HG03064 (cell line): ENCODE measurements at regions not wholly inside any gene's neighbourhood (a gene's known extent, or its start where the extent isn't known, plus 50 kb on each side); places are given as distances from the start of the nearest gene placed in this dataset.

Source experiments
- ATAC-seq: cut with Tn5 transposase; IDR thresholded peaks from one replicate; pipeline ENCODE4 v1.9.1; 2021; ENCODE audit warnings: low read depth; ENCODE audit not compliant: unreplicated experiment

- peak; percentile 99 for ATAC-seq
These were observed 229.7 kb upstream of the TBL1XR1 start for GRCh38 chr3:177426878-177427495.

DNA sequence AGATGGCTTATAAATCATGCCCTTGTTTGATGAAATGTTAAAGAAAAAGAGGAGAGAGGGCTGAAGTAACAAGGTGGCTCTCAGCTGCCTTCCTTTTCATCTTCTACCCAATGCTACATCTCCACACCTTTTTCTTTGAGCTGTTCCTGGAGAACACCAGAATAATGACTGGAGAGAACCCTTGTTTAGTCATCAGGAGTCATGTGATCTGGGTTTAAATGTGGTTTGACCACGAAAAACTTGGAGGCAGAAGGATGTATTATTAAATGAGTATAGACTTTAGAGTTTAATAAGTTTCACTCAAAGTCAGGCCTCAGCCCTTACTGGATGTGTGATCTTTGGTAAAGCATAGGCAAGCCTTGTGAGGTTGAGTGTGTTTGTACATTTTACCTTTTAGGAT is 230.3 kb upstream of the TBL1XR1 start:
- no peak for ATAC-seq

DNA sequence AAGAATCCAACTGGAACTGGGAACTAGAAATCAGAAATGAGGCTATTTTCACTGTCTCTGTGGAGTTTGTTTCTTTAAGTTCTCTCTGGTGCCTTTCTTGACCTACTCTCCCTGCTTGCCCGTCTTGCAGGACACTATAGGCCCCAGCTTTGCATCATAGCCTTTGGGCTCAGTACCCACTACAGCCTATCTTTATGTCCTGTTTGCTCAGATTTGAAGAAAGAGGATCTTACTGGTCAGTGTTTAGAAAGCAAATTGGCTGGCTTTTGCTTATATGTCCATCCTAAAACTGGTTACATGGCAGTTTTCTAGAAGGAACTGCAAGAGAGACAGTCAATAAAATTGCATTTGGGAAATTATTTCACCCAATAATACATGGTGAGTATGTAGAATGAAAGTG is 231.8 kb upstream of the TBL1XR1 start:
- ATAC-seq = no peak

- ATAC-seq = no peak
These were observed 232.5 kb upstream of the TBL1XR1 start for GRCh38 chr3:177429771-177430170.

GRCh38 chr3:177430653-177431052 is 233.4 kb upstream of the TBL1XR1 start:
- no peak for ATAC-seq

- ATAC-seq = no peak
These were observed 234.4 kb upstream of the TBL1XR1 start for GRCh38 chr3:177431525-177432176.

- ATAC-seq = no peak
These were observed 238.0 kb upstream of the TBL1XR1 start for GRCh38 chr3:177435301-177435700.

DNA sequence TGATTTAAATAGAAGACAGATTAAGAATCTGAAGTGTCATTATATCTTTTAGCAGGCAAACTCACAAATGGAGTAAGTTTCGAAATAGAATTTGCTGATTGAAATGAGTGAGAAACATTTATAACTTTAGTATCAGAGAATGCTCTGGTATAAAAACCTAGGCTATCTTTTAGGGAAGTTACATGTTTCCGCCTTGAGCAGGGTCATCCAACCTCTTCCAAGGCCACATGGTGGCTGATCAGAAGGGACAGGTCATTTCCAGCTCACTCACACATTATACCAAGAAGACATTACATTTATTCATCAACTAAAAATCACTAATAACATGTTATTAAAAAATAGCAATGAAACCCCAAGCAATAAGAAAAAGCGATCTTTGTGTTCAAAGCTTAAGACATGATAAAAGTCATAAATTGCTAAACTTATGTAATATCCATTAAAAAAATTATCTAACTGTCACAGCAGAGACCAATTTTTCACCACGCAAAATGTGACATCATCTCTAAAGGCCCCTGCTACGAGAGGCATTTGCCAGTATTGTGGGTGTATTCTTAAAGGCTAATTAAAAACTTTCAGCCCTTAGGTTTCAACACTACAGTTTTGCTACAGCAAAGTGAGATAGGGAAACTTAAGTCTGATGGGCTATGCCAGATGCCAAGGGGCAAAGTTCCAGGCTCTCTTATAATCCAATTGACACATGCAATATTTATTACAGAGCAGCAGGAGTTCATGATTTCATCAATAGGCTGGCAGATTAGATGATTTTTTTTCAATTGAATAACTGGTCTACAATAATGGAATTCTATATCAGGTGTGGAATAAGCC is 240.4 kb upstream of the TBL1XR1 start:
- no peak for ATAC-seq

DNA sequence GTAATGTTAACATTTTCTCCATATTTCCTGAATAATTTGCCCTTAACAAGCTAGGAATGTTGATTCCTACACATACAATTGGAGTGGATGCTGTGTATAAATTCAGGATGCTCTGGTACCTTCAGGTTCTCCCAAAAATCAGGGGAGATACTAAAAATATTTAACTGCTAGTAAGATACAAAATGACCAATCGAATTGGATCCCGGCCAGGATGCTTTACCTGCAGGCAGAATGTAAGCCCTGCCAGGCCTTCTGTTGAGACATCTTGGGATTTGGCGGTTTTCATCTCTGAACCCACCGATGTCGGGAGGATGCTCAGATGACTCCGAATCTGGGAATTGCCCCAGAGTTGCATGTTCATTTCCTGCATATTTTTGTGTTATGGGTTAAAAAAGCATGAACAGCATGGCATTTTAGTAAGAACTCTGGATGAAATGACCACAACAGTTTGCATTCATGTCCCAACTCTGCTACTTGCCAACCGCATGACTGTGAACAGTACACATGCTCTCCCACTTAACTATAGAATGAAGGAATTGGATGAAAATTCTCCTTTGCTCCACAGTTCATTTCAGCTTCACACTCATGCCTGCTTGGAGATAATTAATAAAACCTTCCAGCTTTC is 241.4 kb upstream of the TBL1XR1 start:
- no peak for ATAC-seq

DNA sequence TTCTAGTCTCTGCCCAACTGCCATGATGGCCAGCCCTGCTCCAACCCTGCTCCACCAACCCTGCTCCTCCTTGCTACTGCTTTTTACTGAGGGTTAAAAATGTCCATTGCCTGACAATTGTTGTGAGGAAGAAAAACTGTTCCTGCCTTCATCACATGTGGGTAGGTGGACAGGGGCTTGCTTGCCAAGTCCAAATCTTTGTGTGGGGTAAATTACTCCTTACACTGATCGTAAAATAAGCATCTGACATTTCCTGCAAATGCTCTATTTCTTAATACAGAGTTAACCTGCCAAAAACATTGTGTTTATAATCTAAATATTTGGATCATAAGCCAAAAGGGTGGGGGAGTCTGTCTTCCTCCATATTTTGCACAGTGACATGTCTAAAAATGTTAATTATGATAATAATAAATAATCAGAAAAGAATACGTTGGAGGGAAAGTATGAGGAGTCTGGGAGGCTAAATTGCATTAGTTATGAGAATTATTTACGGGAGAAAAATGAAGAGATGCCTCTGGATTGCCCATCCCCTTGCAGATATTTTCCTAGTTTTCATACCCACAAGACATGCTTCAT is 242.5 kb upstream of the TBL1XR1 start:
- no peak for ATAC-seq

- no peak for ATAC-seq
These were observed 243.3 kb upstream of the TBL1XR1 start for GRCh38 chr3:177440456-177441104.

GRCh38 chr3:177441276-177441812 is 244.1 kb upstream of the TBL1XR1 start:
- ATAC-seq = no peak

DNA sequence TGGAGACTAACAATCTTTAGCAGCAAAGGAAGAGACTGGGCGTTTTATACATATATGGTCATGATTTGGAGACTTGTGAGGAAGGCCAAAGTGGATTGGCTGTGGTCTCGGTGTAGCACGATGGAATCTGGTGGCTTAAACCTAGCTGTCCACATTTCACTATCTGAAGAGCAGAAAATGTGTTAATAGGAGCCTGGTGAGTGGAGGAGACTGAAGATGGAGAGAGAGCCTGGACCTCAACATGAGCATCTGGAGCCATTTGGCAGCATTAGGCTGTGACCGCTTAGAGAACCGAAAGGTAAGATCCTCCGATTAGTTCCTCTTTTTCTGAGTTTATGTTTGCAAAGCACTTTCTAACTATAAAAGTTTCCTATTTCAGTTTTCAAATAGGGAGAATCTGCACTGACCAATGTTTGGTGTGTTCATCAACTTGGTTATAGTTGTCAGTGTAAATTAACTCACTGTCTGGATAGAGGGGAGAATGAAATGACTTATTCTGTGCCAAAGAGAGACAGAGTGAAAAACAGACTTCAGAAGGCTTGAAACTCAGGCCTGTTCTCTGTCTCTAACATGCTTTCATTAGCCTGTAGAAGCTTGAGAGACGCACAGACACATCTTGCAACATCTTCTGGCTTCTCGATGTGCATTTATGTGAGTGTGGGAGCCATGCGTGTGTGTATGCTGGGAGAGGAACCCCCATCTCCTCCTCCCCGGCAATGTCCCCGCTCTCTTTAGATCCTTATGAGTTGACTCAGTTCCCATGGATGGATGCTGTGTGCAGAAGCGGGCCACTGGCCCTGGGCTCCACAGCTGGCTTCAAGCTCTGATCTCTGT is 244.7 kb upstream of the TBL1XR1 start:
- peak; percentile 98 for ATAC-seq

- ATAC-seq = no peak
These were observed 246.2 kb upstream of the TBL1XR1 start for GRCh38 chr3:177443469-177443868.

GRCh38 chr3:177444696-177445095 is 247.4 kb upstream of the TBL1XR1 start:
- no peak for ATAC-seq

DNA sequence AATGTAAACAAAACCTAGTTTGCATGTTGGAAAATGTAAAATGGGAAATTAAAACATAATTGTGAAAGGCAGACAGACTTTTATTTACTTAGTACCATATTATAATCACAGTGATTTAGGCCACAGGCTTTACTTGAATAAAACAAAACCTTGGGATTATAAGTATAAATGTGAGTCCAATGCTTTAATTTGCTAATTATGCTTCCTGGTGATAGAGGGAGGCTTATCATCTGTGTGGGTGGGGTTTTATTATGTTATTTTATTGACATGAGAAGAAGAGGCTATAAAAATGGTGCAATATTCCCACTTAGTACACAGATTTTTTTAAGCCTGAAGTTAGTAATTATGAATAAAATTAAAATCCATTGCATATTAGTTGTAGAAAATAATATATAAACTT is 248.3 kb upstream of the TBL1XR1 start:
- no peak for ATAC-seq

DNA sequence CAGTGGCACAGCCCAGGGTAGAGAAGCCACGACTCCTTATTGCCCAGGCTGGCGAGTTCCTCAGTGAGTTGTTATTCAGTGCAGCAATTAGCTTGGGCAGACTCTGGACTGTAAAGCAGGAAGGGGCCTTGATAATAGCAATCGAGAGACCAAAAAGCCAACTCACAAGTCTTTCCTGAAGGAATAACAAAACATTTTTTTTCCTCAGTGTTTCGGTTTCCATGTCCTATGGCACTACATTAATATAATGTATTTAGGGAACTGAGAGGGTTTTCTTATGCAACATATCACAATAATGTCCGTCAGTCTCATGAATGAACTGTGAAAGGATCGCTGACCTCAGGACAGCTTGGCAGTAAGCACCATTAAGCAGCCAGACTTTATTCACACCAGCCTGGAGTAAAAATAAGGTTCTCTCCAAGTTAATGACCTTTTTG is 248.9 kb upstream of the TBL1XR1 start:
- ATAC-seq = no peak

GRCh38 chr3:177447938-177448337 is 250.7 kb upstream of the TBL1XR1 start:
- no peak for ATAC-seq

DNA sequence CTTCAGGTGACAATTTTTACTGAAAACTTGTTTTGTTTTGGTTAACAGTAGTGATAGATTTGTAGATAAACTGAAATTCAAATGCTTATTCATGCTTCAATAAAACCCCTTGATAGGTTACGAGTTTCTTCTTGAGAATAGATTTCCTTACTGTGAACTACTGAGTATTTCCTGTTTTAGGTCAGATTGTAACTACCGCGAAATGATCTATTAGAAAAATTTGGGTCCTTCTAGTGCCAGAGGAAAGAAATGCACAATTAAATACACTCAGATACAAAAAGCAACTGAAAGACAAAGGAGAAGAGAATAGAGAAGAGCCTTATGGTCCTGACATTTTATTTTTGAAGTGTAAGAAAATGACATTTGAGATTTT is 251.7 kb upstream of the TBL1XR1 start:
- peak; percentile 37 for ATAC-seq
